HFFc6 (cell line): ENCODE measurements at regions not wholly inside any gene's neighbourhood (a gene's known extent, or its start where the extent isn't known, plus 50 kb on each side); places are given as distances from the start of the nearest gene placed in this dataset.

Source experiments
- DNase-seq: peaks from one replicate; pipeline ENCODE4 v3.0.0-alpha.2; 2018
- H3K27ac Mint-ChIP-seq: 2 replicates; pipeline ENCODE4 v1.8.0; 2020; ENCODE audit warnings: mild to moderate bottlenecking, mixed read lengths
- H3K27me3 Mint-ChIP-seq: 2 replicates; pipeline ENCODE4 v1.8.0; 2021; ENCODE audit warnings: mild to moderate bottlenecking, moderate library complexity, mixed read lengths; ENCODE audit not compliant: insufficient read depth
- H3K36me3 Mint-ChIP-seq: 2 replicates; pipeline ENCODE4 v1.8.0; 2021; ENCODE audit warnings: low read depth, mixed read lengths
- H3K4me1 Mint-ChIP-seq: 2 replicates; pipeline ENCODE4 v1.8.0; 2020; ENCODE audit warnings: low read depth, mixed read lengths
- H3K4me3 Mint-ChIP-seq: 2 replicates; pipeline ENCODE4 v1.8.0; 2020; ENCODE audit warnings: mild to moderate bottlenecking, moderate library complexity, mixed read lengths
- H3K9me3 Mint-ChIP-seq: 2 replicates; pipeline ENCODE4 v1.8.0; 2020; ENCODE audit warnings: mild to moderate bottlenecking, mixed read lengths
- CTCF ChIP-seq: fragments of 200-600 bp; sonication (generic); IDR thresholded peaks from 2 replicates; pipeline ENCODE4 v1.5.0; 2021; ENCODE audit warnings: antibody characterized with exemption, mild to moderate bottlenecking

GRCh38 chr18:38307914-38308313 is 742.3 kb upstream of the CELF4 start:
- Mint-ChIP-seq H3K9me3 (peaks cover 43% of the 10 kb centered on the region), H3K4me1 (no peaks in the 10 kb centered on the region), H3K27me3 (no peaks in the 10 kb centered on the region), H3K4me3 (no peak overlapping the region), H3K36me3 (no peaks in the 10 kb centered on the region; the same call in 1 of the 2 replicates), H3K27ac (no peak overlapping the region)
- DNase-seq = no peak
- TF ChIP-seq CTCF = no peak

- Mint-ChIP-seq H3K36me3 (no peaks in the 10 kb centered on the region; the same call in 1 of the 2 replicates), H3K4me3 (no peak overlapping the region), H3K9me3 (peaks cover 47% of the 10 kb centered on the region), H3K27me3 (no peaks in the 10 kb centered on the region), H3K4me1 (no peaks in the 10 kb centered on the region), H3K27ac (no peak overlapping the region)
- DNase-seq = no peak
- TF ChIP-seq CTCF = no peak
Measured at GRCh38 chr18:38305961-38306360, 740.4 kb upstream of the CELF4 start.

- H3K4me1 Mint-ChIP-seq = no peaks in the 10 kb centered on the region
- H3K27me3 Mint-ChIP-seq = no peaks in the 10 kb centered on the region
- H3K4me3 Mint-ChIP-seq = no peak overlapping the region
- H3K27ac Mint-ChIP-seq = no peak overlapping the region
- H3K9me3 Mint-ChIP-seq = peaks cover 40% of the 10 kb centered on the region
- TF ChIP-seq CTCF = no peak
- H3K36me3 Mint-ChIP-seq = no peaks in the 10 kb centered on the region; the same call in 1 of the 2 replicates
- no peak for DNase-seq
Measured at GRCh38 chr18:38301621-38302020, 736.0 kb upstream of the CELF4 start.

- no peak overlapping the region for H3K4me3 Mint-ChIP-seq
- H3K9me3 Mint-ChIP-seq = peaks cover 32% of the 10 kb centered on the region
- no peak overlapping the region for H3K27ac Mint-ChIP-seq
- no peaks in the 10 kb centered on the region for H3K4me1 Mint-ChIP-seq
- H3K36me3 Mint-ChIP-seq = no peaks in the 10 kb centered on the region
- no peaks in the 10 kb centered on the region for H3K27me3 Mint-ChIP-seq
- TF ChIP-seq CTCF = no peak
- no peak for DNase-seq
Measured at GRCh38 chr18:38297910-38298309, 732.3 kb upstream of the CELF4 start.

- no peak for DNase-seq
- Mint-ChIP-seq H3K27me3 (no peaks in the 10 kb centered on the region; the same call in 1 of the 2 replicates), H3K4me1 (no peaks in the 10 kb centered on the region), H3K27ac (no peak overlapping the region), H3K4me3 (no peak overlapping the region), H3K9me3 (peaks cover 45% of the 10 kb centered on the region), H3K36me3 (no peaks in the 10 kb centered on the region)
- TF ChIP-seq CTCF = no peak
Measured at GRCh38 chr18:38290229-38290628, 724.6 kb upstream of the CELF4 start.

GRCh38 chr18:38284972-38285371 is 719.4 kb upstream of the CELF4 start:
- H3K27ac Mint-ChIP-seq = no peak overlapping the region
- H3K36me3 Mint-ChIP-seq = no peaks in the 10 kb centered on the region
- peaks cover 53% of the 10 kb centered on the region for H3K9me3 Mint-ChIP-seq
- no peak overlapping the region for H3K4me3 Mint-ChIP-seq
- TF ChIP-seq CTCF = no peak
- no peak for DNase-seq
- no peaks in the 10 kb centered on the region for H3K4me1 Mint-ChIP-seq
- H3K27me3 Mint-ChIP-seq = no peaks in the 10 kb centered on the region
